ENCODE measurements at regions not wholly inside any gene's neighbourhood (a gene's known extent, or its start where the extent isn't known, plus 50 kb on each side); places are given as distances from the start of the nearest gene placed in this dataset.

- Histone ChIP-seq H3K36me3 (ENCODE audit: low read depth) (no peaks in the 10 kb centered on the region), H3K4me3 (no peak overlapping the region), H3K9me3 (no peaks in the 10 kb centered on the region), H3K4me1 (ENCODE audit: low read depth) (no peaks in the 10 kb centered on the region)
- no peak for DNase-seq
- TF ChIP-seq CTCF (IDR thresholded peaks at IDR 0.05), result no peak
- intact Hi-C loops (cut with DNase I, micrococcal nuclease), result no loop called here
- no peak for ATAC-seq
Observed at GRCh38 chr7:91812388-91812787, 68.1 kb downstream of the MTERF1 start.

GRCh38 chr7:91814189-91814588 is 66.3 kb downstream of the MTERF1 start:
- DNase-seq (no peak), ATAC-seq (no peak)
- no peak for TF ChIP-seq CTCF (IDR thresholded peaks at IDR 0.05)
- Histone ChIP-seq H3K4me1 (ENCODE audit: low read depth) (no peaks in the 10 kb centered on the region), H3K9me3 (peaks cover 2% of the 10 kb centered on the region), H3K4me3 (no peak overlapping the region), H3K36me3 (ENCODE audit: low read depth) (no peaks in the 10 kb centered on the region)
- intact Hi-C loops (cut with DNase I, micrococcal nuclease), result no loop called here
